K562 (cell line): ENCODE measurements at regions not wholly inside any gene's neighbourhood (a gene's known extent, or its start where the extent isn't known, plus 50 kb on each side); places are given as distances from the start of the nearest gene placed in this dataset.

Source experiments
- ATAC-seq: fragments of 200-7000 bp; cut with Tn5 transposase; 3 replicates; pipeline ENCODE4 v1.9.1; 2020; ENCODE audit warnings: moderate library complexity
- BruUV-seq: library from RNA; stranded (reverse); fragments of 400-500 nt; replicated peaks from 2 replicates; lab custom pipeline; 2021; lab: Mats Ljungman, UMichigan
- CTCF ChIA-PET: fragments of 300-600 bp; formaldehyde crosslinking; extraction: SDS; loops from one replicate; lab custom pipeline; 2021; ENCODE audit warnings: low intra/inter-chr PET ratio; lab: Yijun Ruan, JAX
- POLR2A ChIA-PET: fragments of 300-600, 350-650 bp; sonication (Branson Sonifier 250); formaldehyde crosslinking; extraction: SDS; loops from one replicate; lab custom pipeline; 2021; ENCODE audit warnings: antibody characterized with exemption, inconsistent platforms; lab: Yijun Ruan, JAX
- DNase-seq, 4 experiments: peaks; one replicate each; pipeline versions ENCODE4 v3.0.0 to v3.0.0-alpha.2; 2011 to 2018; ENCODE audit warnings: low spot score in 3 of 4, mixed read lengths in 3 of 4; ENCODE audit errors: extremely low read depth in 1 of 4
- FAIRE-seq: peaks from 2 replicates; lab custom pipeline; 2011; peaks lifted over from hg19 to GRCh38; lab: Jason Lieb, UNC
- H2AFZ ChIP-seq: 2 replicates; pipeline ENCODE4 v1.6.0; 2011; ENCODE audit warnings: low read depth, low read length, control low read depth, inconsistent platforms
- H3K27ac ChIP-seq: fragments of 200-600 bp; 3 replicates; pipeline ENCODE4 v1.8.0; 2011; ENCODE audit warnings: low read depth, mild to moderate bottlenecking, control low read depth, inconsistent platforms, low read length, moderate library complexity, mixed read lengths; ENCODE audit errors: extremely low read depth
- H3K27me3 ChIP-seq, 2 experiments: fragments of 300-600 bp in 1 of 2; 2 replicates in 1 of 2; 3 replicates in 1 of 2; pipeline versions ENCODE4 v1.6.0 to v1.8.0; 2011; ENCODE audit warnings: inconsistent platforms in 2 of 2, low read length in 2 of 2, mild to moderate bottlenecking in 1 of 2, mixed read lengths in 1 of 2, moderate library complexity in 1 of 2; ENCODE audit not compliant: control insufficient read depth in 2 of 2, insufficient read depth in 2 of 2
- H3K36me3 ChIP-seq: fragments of 300-600 bp; 3 replicates; pipeline ENCODE4 v1.8.0; 2011; ENCODE audit warnings: mild to moderate bottlenecking, low read length, inconsistent platforms; ENCODE audit not compliant: control insufficient read depth, insufficient read depth
- H3K4me1 ChIP-seq, 2 experiments: fragments of 200-600 bp in 1 of 2; replicated peaks in 1 of 2; 2 replicates in 1 of 2; 3 replicates in 1 of 2; pipeline versions ENCODE4 v1.5.1 to v1.8.0; 2011; ENCODE audit warnings: inconsistent platforms in 2 of 2, low read length in 2 of 2, mild to moderate bottlenecking in 1 of 2, mixed read lengths in 1 of 2, moderate library complexity in 1 of 2; ENCODE audit not compliant: control insufficient read depth in 2 of 2, insufficient read depth in 2 of 2
- H3K4me2 ChIP-seq: 2 replicates; pipeline ENCODE4 v1.6.1; 2011; ENCODE audit warnings: low read length, control low read depth, inconsistent platforms, mixed read lengths; ENCODE audit not compliant: insufficient read depth
- H3K4me3 ChIP-seq: fragments of 200-600 bp; sonication (generic), shearing (Covaris generic); 2 replicates; pipeline ENCODE4 v1.5.1; 2016; ENCODE audit warnings: control low read depth, inconsistent platforms
- H3K79me2 ChIP-seq: fragments of 200-600 bp; 3 replicates; pipeline ENCODE4 v1.8.0; 2011; ENCODE audit warnings: low read length, inconsistent platforms; ENCODE audit not compliant: control insufficient read depth, insufficient read depth
- H3K9ac ChIP-seq, 2 experiments: 2 replicates each; pipeline versions ENCODE4 v1.6.0 to v1.6.1; 2011; ENCODE audit warnings: low read depth in 2 of 2, low read length in 2 of 2, control low read depth in 1 of 2, inconsistent platforms in 1 of 2, mild to moderate bottlenecking in 1 of 2, mixed read lengths in 1 of 2; ENCODE audit not compliant: insufficient read depth in 1 of 2
- H3K9me1 ChIP-seq: one replicate; pipeline ENCODE4 v1.6.0; 2011; ENCODE audit warnings: inconsistent platforms, mild to moderate bottlenecking, low read length, moderate library complexity; ENCODE audit not compliant: control insufficient read depth, insufficient read depth
- H3K9me3 ChIP-seq: replicated peaks from 2 replicates; pipeline ENCODE4 v1.5.1; 2011; ENCODE audit warnings: low read depth, low read length, inconsistent platforms; ENCODE audit not compliant: control insufficient read depth, insufficient read depth
- H4K20me1 ChIP-seq: replicated peaks from 2 replicates; pipeline ENCODE4 v1.6.1; 2011; ENCODE audit warnings: low read length, inconsistent platforms, mixed read lengths; ENCODE audit not compliant: control insufficient read depth, insufficient read depth
- ADNP ChIP-seq: fragments of 200-800 bp; sonication (Bioruptor generic); IDR thresholded peaks from 2 replicates; pipeline ENCODE4 v1.6.1; 2016; ENCODE audit warnings: missing genetic modification characterization, missing compliant biosample characterization
- CBFA2T2 ChIP-seq: fragments of 450-650 bp; conservative IDR thresholded peaks from 2 replicates; pipeline ENCODE4 v1.6.1; 2017; ENCODE audit warnings: mild to moderate bottlenecking
- MEIS2 ChIP-seq: fragments of 450-650 bp; IDR thresholded peaks from 2 replicates; pipeline ENCODE4 v1.6.1; 2014; ENCODE audit warnings: mild to moderate bottlenecking; ENCODE audit not compliant: partially characterized antibody
- POLR2A ChIP-seq: fragments of 450-650 bp; conservative IDR thresholded peaks from 2 replicates; pipeline ENCODE4 v1.6.1; 2016
- POLR2AphosphoS2 ChIP-seq: IDR thresholded peaks from 2 replicates; pipeline ENCODE4 v1.6.1; 2012; ENCODE audit warnings: low read length, improper control_type of control experiment
- PTRF ChIP-seq: fragments of 450-650 bp; IDR thresholded peaks from 2 replicates; pipeline ENCODE4 v1.6.1; 2016; ENCODE audit warnings: mild to moderate bottlenecking, missing genetic modification characterization, missing compliant biosample characterization
- TCFL5 ChIP-seq: fragments of 250-450 bp; sonication (Bioruptor Pico); conservative IDR thresholded peaks from 2 replicates; pipeline ENCODE4 v1.6.1; 2021; ENCODE audit warnings: mild to moderate bottlenecking, moderate library complexity, matching md5 sums
- ZNF347 ChIP-seq: fragments of 450-650 bp; formaldehyde crosslinking; IDR thresholded peaks from 2 replicates; pipeline ENCODE4 v1.4.0; 2020; ENCODE audit warnings: low read depth, mild to moderate bottlenecking, moderate library complexity
- ZNF431 ChIP-seq: sonication (generic); formaldehyde crosslinking; IDR thresholded peaks from 2 replicates; pipeline ENCODE4 v1.8.0; 2022; ENCODE audit warnings: mild to moderate bottlenecking, missing genetic modification reagents
- ZNF830 ChIP-seq: fragments of 250-450 bp; sonication (Bioruptor Pico); IDR thresholded peaks from 2 replicates; pipeline ENCODE4 v1.5.0; 2021; ENCODE audit warnings: mild to moderate bottlenecking
- WGBS: fragments of 100-300 bp; shearing (Covaris generic); methylation state at CpG from one replicate; pipeline ENCODE4 v1.1.6; 2016; ENCODE audit warnings: low coverage, mixed read lengths; ENCODE audit not compliant: insufficient coverage; ENCODE audit errors: missing lambda C conversion rate; 5-methylcytosine and 5-hydroxymethylcytosine counted together
- in situ Hi-C: fragments of 300-500 bp; cut with MboI; formaldehyde crosslinking; loops from 4 replicates; pipeline ENCODE4 v1.15.0; 2018; ENCODE audit warnings: inconsistent platforms, mixed read lengths
- intact Hi-C: fragments of 100-400 bp; cut with micrococcal nuclease; formaldehyde crosslinking; loops from 2 replicates; pipeline ENCODE4 v1.14.2; 2022

DNA sequence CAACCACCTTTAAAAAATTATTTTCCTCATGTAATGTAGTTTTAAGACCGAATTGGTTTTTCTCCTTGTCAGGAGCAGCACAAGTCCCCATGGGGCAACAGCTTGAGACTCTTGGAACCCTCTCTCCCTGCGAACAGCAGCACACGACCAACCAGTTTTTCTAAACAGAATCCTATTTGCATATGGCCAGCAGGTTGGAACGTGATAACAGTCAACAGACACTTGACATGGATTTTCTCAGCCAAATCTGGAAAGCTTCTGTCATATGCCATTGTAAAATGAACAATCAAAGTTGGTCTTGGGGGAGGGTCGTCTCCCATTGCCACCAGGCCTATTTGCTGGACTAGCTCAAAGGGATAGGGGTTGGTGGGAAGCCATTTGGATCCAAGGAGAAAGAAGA is 1915.0 kb upstream of the FLRT2 start:
- H2AFZ ChIP-seq = no peak overlapping the region
- H3K36me3 ChIP-seq = no peaks in the 10 kb centered on the region
- FAIRE-seq = no peak
- TF ChIP-seq POLR2AphosphoS2 (no peak), ADNP (no peak), ZNF431 (CRISPR knock-in tag) (no peak), MEIS2 (no peak), TCFL5 (CRISPR knock-in tag) (no peak)
- BruUV-seq = no TSS peak
- no peaks in the 10 kb centered on the region for H3K79me2 ChIP-seq
- intact Hi-C loops = no loop called here
- no peak overlapping the region for H3K9ac ChIP-seq
- POLR2A ChIA-PET = no interaction called here
- no peak overlapping the region for H3K4me3 ChIP-seq
- H3K27me3 ChIP-seq = no peaks in the 10 kb centered on the region
- H3K9me3 ChIP-seq = no peaks in the 10 kb centered on the region
- H3K4me2 ChIP-seq = no peak overlapping the region
- DNase-seq = no peak
- H3K9me1 ChIP-seq = no peaks in the 10 kb centered on the region
- no peaks in the 10 kb centered on the region for H4K20me1 ChIP-seq
- WGBS = 0% methylated on average over 5 of the region's 5 CpGs
- H3K4me1 ChIP-seq = no peaks in the 10 kb centered on the region
- no peak for ATAC-seq
- in situ Hi-C loops = no loop called here
- no peak overlapping the region for H3K27ac ChIP-seq
- CTCF ChIA-PET = no interaction called here

DNA sequence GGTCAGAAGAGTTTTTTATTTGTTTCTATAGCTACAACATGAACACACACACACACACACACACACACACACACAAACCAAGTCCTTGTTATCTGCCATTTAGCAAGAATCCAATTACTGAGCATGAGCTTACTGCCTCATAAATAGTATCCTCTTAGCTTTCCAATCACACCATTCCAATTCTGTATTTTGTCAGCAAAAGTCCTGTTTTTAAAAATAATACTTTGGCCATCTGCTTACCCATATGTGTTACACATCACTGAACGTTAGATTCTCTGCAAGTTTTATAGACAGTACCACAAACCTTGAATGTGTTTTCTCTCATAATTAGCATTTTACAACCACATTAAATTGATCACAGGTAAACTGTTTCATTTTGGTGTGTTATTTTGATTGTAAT is 1905.4 kb upstream of the FLRT2 start:
- H3K36me3 ChIP-seq = no peaks in the 10 kb centered on the region
- ATAC-seq (no peak), FAIRE-seq (no peak), DNase-seq (no peak)
- H4K20me1 ChIP-seq = no peaks in the 10 kb centered on the region
- BruUV-seq = no TSS peak
- in situ Hi-C loops (no loop called here), intact Hi-C loops (no loop called here)
- no peaks in the 10 kb centered on the region for H3K27me3 ChIP-seq
- no peaks in the 10 kb centered on the region for H3K9me1 ChIP-seq
- H3K9me3 ChIP-seq = no peaks in the 10 kb centered on the region
- H2AFZ ChIP-seq = no peak overlapping the region
- POLR2A ChIA-PET = no interaction called here
- no peak overlapping the region for H3K9ac ChIP-seq
- H3K4me2 ChIP-seq = no peak overlapping the region
- H3K27ac ChIP-seq = no peak overlapping the region
- no peaks in the 10 kb centered on the region for H3K79me2 ChIP-seq
- CTCF ChIA-PET = no interaction called here
- no peaks in the 10 kb centered on the region for H3K4me1 ChIP-seq
- WGBS = 0% methylated on average over 1 of the region's 1 CpG
- H3K4me3 ChIP-seq = no peak overlapping the region
- TF ChIP-seq ZNF830 (no peak), PTRF (tag) (no peak), POLR2A (no peak), CBFA2T2 (no peak), ZNF347 (CRISPR knock-in tag) (no peak)
